ENCODE measurements at regions not wholly inside any gene's neighbourhood (a gene's known extent, or its start where the extent isn't known, plus 50 kb on each side); places are given as distances from the start of the nearest gene placed in this dataset.

GRCh38 chr4:54439831-54440243, 210.7 kb downstream of the PDGFRA start:
- in situ Hi-C loops (cut with MboI; ENCODE audit: low sequenced_read_pairs): loop anchor here (5.0 kb wide), 1 partner anchor 118 kb away; no protein-coding TSS in a partner anchor
- Histone ChIP-seq H2BK120ac (ENCODE audit: low read depth, low read length) (no peak overlapping the region), H3K4ac (ENCODE audit: low read depth, low read length) (no peak overlapping the region), H2AK5ac (ENCODE audit: low read depth, low read length) (no peak overlapping the region), H3K27ac (ENCODE audit: insufficient read depth, low read length) (no peak overlapping the region), H3K79me1 (ENCODE audit: low read depth in 1 of 2, low read length in 2 of 2) (no peaks in the 10 kb centered on the region), H4K20me1 (ENCODE audit: insufficient read depth, low read length) (no peaks in the 10 kb centered on the region), H3K23ac (ENCODE audit: low read depth, low read length) (no peak overlapping the region), H3K36me3 (ENCODE audit: control insufficient read depth, insufficient read depth, low read length) (no peaks in the 10 kb centered on the region), H3K56ac (ENCODE audit: extremely low read depth, insufficient read depth, low read length) (no peak overlapping the region), H3K14ac (replicated peaks; ENCODE audit: low read depth, low read length) (no peak overlapping the region), H3K4me1 (ENCODE audit: control insufficient read depth, insufficient read depth, low read length) (no peaks in the 10 kb centered on the region), H2BK20ac (ENCODE audit: low read depth, low read length) (no peak overlapping the region), H4K5ac (ENCODE audit: low read depth, low read length) (0 out of 2 replicates have a peak overlapping the region, but pooled peaks have one; percentile 18), H2BK15ac (ENCODE audit: low read depth, low read length) (no peak overlapping the region), H3K4me2 (ENCODE audit: low read depth, low read length) (no peak overlapping the region), H2AK9ac (replicated peaks; ENCODE audit: low read depth, low read length, poor library complexity) (no peak overlapping the region), H2AFZ (replicated peaks; ENCODE audit: low read length, poor library complexity) (no peak overlapping the region), H3K9me1 (ENCODE audit: insufficient read depth, low read length) (no peaks in the 10 kb centered on the region), H4K91ac (ENCODE audit: insufficient read depth, low read depth, low read length) (no peak overlapping the region), H3K9ac (ENCODE audit: low read depth, low read length) (no peak overlapping the region), H4K8ac (ENCODE audit: low read depth in 2 of 2, low read length in 2 of 2) (no peak overlapping the region), H3K18ac (ENCODE audit: low read depth, low read length) (no peak overlapping the region), H3K27me3 (ENCODE audit: control insufficient read depth, insufficient read depth, low read length) (peaks cover 15% of the 10 kb centered on the region), H3K4me3 (ENCODE audit: insufficient read depth, low read depth, low read length) (no peak overlapping the region), H2BK5ac (ENCODE audit: low read depth, low read length, poor library complexity, severe bottlenecking) (no peak overlapping the region), H3K9me3 (ENCODE audit: control insufficient read depth, insufficient read depth, low read length) (no peaks in the 10 kb centered on the region)
- dilution Hi-C loops (cut with HindIII; ENCODE audit: low sequenced_read_pairs, unreplicated experiment): no loop called here
- POLR2A ChIA-PET (ENCODE audit: unreplicated experiment): no interaction called here
- ATAC-seq (ENCODE audit: low read depth): peak; percentile 65
- CTCF ChIA-PET: interaction anchor here (0.5 to 1.7 kb wide), 5 partner anchors 8 to 1186 kb away, joined by 3 to 6 read pairs (median 4); no protein-coding TSS in a partner anchor
- intact Hi-C loops (cut with micrococcal nuclease): loop anchor here (2.0 kb wide), 1 partner anchor 521 kb away; no protein-coding TSS in a partner anchor
- no peak for TF ChIP-seq CHD1 (IDR thresholded peaks at IDR 0.05; ENCODE audit: low read depth, low read length)
- no peak for TF ChIP-seq POLR2A (IDR thresholded peaks at IDR 0.05; ENCODE audit: low read depth, low read length)
- peak; percentile 41 for DNase-seq
- WGBS, 2 experiments (ENCODE audit: extremely low coverage in 2 of 2, insufficient read length in 1 of 2): no CpG with 5 or more reads among the region's 6 CpGs
- no TSS peak for BruUV-seq (replicated peaks)

Measured in IMR-90 (cell line).